ENCODE measurements at regions not wholly inside any gene's neighbourhood (a gene's known extent, or its start where the extent isn't known, plus 50 kb on each side); places are given as distances from the start of the nearest gene placed in this dataset.
"Not testable (repeated sequence)": the region's sequence is repeated elsewhere in the genome, so short reads cannot be mapped to it uniquely, and the experiment has no call there.

GRCh38 chr18:29838961-29839360 lies 1203.6 kb downstream of the DSC3 start:
- not testable (repeated sequence) for H3K4me3 ChIP-seq (ENCODE audit: insufficient read depth, low read depth, low read length); H3K36me3 ChIP-seq (replicated peaks; ENCODE audit: control insufficient read depth, insufficient read depth, low read length); H3K27me3 ChIP-seq (ENCODE audit: control insufficient read depth, insufficient read depth, low read length); DNase-seq

DNA sequence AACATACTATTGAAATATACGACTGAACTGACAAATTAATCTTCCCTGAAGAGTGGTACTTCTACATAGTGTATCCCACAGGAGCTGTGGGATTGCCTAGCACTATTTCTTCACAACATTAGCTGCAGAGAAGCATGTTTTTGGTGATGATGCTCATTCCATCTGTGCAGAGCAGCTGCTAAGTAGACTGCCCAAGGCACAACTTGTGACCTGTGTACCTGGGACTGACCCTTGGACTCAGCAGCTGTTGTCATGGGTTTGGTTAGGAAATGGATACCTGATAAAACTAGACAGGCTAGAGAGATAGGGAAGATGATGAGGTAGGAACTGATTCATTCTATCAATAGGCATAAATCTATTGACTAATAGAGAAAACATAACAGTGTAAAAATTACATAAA lies 1204.0 kb downstream of the DSC3 start:
- no peak overlapping the region for H3K4me3 ChIP-seq (ENCODE audit: insufficient read depth, low read depth, low read length)
- H3K27me3 ChIP-seq (ENCODE audit: control insufficient read depth, insufficient read depth, low read length), result no peaks in the 10 kb centered on the region
- no peaks in the 10 kb centered on the region for H3K36me3 ChIP-seq (replicated peaks; ENCODE audit: control insufficient read depth, insufficient read depth, low read length)
- DNase-seq, result no peak

DNA sequence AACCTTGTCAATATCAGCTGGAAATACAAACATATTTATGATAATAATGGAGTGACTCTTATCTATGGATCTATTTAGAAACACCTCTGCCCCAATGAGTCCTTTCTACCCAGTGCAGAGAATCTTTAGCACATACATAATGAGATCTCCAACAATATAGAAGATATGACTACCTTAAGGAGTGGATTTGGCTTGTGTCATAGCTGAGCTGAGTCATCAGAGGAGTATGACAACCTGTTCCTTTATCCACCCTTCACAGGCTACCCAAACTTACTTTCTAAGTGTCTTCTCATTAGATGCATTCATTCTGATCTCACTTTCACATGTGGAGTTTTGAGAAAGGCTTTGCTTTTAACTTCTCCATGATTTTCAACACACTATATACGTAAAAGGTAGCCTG lies 1218.9 kb downstream of the DSC3 start:
- no peaks in the 10 kb centered on the region for H3K27me3 ChIP-seq (ENCODE audit: control insufficient read depth, insufficient read depth, low read length)
- H3K4me3 ChIP-seq (ENCODE audit: insufficient read depth, low read depth, low read length), result no peak overlapping the region
- DNase-seq, result no peak

DNA sequence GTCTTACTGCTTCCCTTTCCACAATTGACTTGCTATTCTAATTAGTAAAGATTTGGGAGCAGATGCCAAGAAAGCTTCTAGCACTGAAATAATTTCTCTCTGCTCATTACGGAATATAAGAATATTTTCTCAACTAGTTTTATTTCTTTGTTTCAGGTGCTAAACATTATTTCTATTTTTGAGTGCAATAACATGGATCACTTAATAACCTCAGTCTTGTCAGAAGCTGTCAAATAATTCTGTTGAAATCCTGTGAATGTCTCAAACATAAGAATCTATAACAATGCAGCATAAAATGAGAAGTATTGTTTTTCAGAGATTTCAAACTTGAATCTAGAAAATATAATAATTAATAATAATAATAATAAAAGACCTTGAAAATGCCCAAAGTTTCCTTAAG lies 1221.0 kb downstream of the DSC3 start:
- no peak for DNase-seq
- Histone ChIP-seq H3K4me3 (ENCODE audit: insufficient read depth, low read depth, low read length) (no peak overlapping the region), H3K36me3 (replicated peaks; ENCODE audit: control insufficient read depth, insufficient read depth, low read length) (no peaks in the 10 kb centered on the region), H3K27me3 (ENCODE audit: control insufficient read depth, insufficient read depth, low read length) (no peaks in the 10 kb centered on the region)

More for the DNA sequence above, 1218.9 kb downstream of the DSC3 start:
- no peaks in the 10 kb centered on the region for H3K36me3 ChIP-seq (replicated peaks; ENCODE audit: control insufficient read depth, insufficient read depth, low read length)

DNA sequence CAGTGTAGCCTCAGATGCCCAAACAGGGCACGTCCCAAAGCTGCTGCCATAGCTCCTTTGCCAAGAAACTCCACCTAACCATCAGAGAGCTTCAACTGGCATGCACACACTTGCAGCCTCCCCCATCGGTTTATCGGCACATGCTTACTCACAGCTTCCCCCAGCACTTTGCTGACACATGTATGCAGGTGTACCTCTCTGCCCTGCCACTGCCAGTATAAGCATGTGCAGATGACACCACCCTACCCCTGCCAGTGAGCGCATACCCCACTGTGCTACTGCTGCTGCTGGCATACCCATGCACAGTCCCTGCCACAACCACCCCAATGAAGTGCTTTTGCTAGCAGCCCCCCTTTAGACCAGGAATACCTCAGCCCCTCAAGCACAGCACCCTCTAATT lies 1231.0 kb downstream of the DSC3 start:
- H3K36me3 ChIP-seq (replicated peaks; ENCODE audit: control insufficient read depth, insufficient read depth, low read length), result no peaks in the 10 kb centered on the region
- DNase-seq, result no peak
- H3K4me3 ChIP-seq (ENCODE audit: insufficient read depth, low read depth, low read length), result no peak overlapping the region
- no peaks in the 10 kb centered on the region for H3K27me3 ChIP-seq (ENCODE audit: control insufficient read depth, insufficient read depth, low read length)

- H3K4me3 ChIP-seq (ENCODE audit: insufficient read depth, low read depth, low read length), result no peak overlapping the region
- H3K27me3 ChIP-seq (ENCODE audit: control insufficient read depth, insufficient read depth, low read length), result no peaks in the 10 kb centered on the region
- no peak for DNase-seq
- no peaks in the 10 kb centered on the region for H3K36me3 ChIP-seq (replicated peaks; ENCODE audit: control insufficient read depth, insufficient read depth, low read length)
These were observed 1261.7 kb downstream of the DSC3 start for GRCh38 chr18:29780816-29781215.

DNA sequence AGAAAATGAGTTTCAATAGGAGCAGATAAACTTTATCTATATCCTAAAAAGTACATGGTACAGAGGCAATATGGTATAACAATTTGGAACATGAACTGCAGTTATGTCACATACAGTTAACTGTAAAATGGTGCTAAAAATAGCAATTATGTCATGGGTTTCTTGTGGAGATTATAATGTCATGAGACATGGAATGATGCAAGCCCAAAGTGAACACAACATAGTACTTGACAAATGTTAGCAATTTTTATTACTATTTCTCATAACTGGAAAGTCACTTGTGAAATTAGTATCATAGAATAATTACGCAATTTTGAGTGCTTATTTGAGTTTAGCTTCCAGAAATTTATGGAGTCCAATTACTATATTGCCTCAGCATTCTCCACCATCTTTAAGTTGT lies 1263.4 kb downstream of the DSC3 start:
- no peak for DNase-seq
- Histone ChIP-seq H3K27me3 (ENCODE audit: control insufficient read depth, insufficient read depth, low read length) (no peaks in the 10 kb centered on the region), H3K4me3 (ENCODE audit: insufficient read depth, low read depth, low read length) (no peak overlapping the region)

GRCh38 chr18:29753379-29753778 lies 1289.2 kb downstream of the DSC3 start:
- Histone ChIP-seq H3K4me3 (ENCODE audit: insufficient read depth, low read depth, low read length) (no peak overlapping the region), H3K27me3 (ENCODE audit: control insufficient read depth, insufficient read depth, low read length) (no peaks in the 10 kb centered on the region), H3K36me3 (replicated peaks; ENCODE audit: control insufficient read depth, insufficient read depth, low read length) (no peaks in the 10 kb centered on the region)
- no peak for DNase-seq

More for the DNA sequence above, 1263.4 kb downstream of the DSC3 start:
- no peaks in the 10 kb centered on the region for H3K36me3 ChIP-seq (replicated peaks; ENCODE audit: control insufficient read depth, insufficient read depth, low read length)

- no peak for DNase-seq
- no peaks in the 10 kb centered on the region for H3K27me3 ChIP-seq (ENCODE audit: control insufficient read depth, insufficient read depth, low read length)
- no peak overlapping the region for H3K4me3 ChIP-seq (ENCODE audit: insufficient read depth, low read depth, low read length)
- H3K36me3 ChIP-seq (replicated peaks; ENCODE audit: control insufficient read depth, insufficient read depth, low read length), result no peaks in the 10 kb centered on the region
These were observed 1292.8 kb downstream of the DSC3 start for GRCh38 chr18:29749704-29750103.

- H3K36me3 ChIP-seq (replicated peaks; ENCODE audit: control insufficient read depth, insufficient read depth, low read length), result no peaks in the 10 kb centered on the region
- no peaks in the 10 kb centered on the region for H3K27me3 ChIP-seq (ENCODE audit: control insufficient read depth, insufficient read depth, low read length)
- DNase-seq, result no peak
- no peak overlapping the region for H3K4me3 ChIP-seq (ENCODE audit: insufficient read depth, low read depth, low read length)
These were observed 1301.1 kb downstream of the DSC3 start for GRCh38 chr18:29741461-29741860.

DNA sequence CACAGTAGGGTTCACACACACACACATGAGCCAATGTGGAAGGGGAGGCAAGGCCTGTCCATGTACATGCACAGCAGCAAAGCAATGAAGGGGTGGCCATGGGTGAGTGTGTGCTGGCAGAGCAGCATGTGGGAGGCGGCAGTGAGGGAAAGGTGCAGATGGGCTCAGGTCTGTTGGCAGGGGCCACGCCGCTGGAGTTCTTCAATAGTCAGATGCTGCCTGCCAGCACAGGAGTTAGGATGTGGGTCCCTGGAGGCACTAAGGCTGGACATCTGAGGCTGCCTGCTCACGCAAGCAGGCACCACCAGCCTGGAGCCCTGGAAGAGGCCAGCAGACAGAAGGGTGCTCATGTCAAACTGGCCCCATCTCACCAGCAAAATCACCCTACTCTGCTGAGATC lies 1304.9 kb downstream of the DSC3 start:
- no peak for DNase-seq
- no peaks in the 10 kb centered on the region for H3K27me3 ChIP-seq (ENCODE audit: control insufficient read depth, insufficient read depth, low read length)
- H3K36me3 ChIP-seq (replicated peaks; ENCODE audit: control insufficient read depth, insufficient read depth, low read length), result no peaks in the 10 kb centered on the region
- no peak overlapping the region for H3K4me3 ChIP-seq (ENCODE audit: insufficient read depth, low read depth, low read length)

DNA sequence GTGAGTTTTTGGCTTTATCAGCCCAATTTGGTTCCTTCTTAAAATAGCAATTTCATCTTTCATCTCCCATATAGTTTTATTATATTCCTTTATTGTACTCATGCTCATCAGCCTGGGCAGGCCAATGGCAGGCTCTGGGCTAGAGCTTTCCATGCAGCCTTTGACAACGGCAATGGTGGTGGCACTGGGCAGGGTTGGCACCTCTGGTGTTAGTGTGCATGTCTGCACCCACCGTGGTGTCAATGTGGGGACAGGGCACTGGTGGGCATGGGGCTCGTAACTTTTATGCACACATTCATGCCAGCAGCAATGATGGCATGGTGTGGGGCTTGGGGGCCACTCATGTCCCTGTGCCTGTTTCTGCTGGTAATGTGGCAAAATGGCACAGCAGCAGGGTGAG lies 1305.4 kb downstream of the DSC3 start:
- no peaks in the 10 kb centered on the region for H3K27me3 ChIP-seq (ENCODE audit: control insufficient read depth, insufficient read depth, low read length)
- H3K4me3 ChIP-seq (ENCODE audit: insufficient read depth, low read depth, low read length), result no peak overlapping the region
- no peak for DNase-seq
- no peaks in the 10 kb centered on the region for H3K36me3 ChIP-seq (replicated peaks; ENCODE audit: control insufficient read depth, insufficient read depth, low read length)

- H3K36me3 ChIP-seq (replicated peaks; ENCODE audit: control insufficient read depth, insufficient read depth, low read length), result no peaks in the 10 kb centered on the region
- DNase-seq, result no peak
- H3K4me3 ChIP-seq (ENCODE audit: insufficient read depth, low read depth, low read length), result no peak overlapping the region
- H3K27me3 ChIP-seq (ENCODE audit: control insufficient read depth, insufficient read depth, low read length), result no peaks in the 10 kb centered on the region
These were observed 1312.5 kb downstream of the DSC3 start for GRCh38 chr18:29730073-29730472.

GRCh38 chr18:29726646-29727045 lies 1315.9 kb downstream of the DSC3 start:
- Histone ChIP-seq H3K36me3 (replicated peaks; ENCODE audit: control insufficient read depth, insufficient read depth, low read length) (no peaks in the 10 kb centered on the region), H3K27me3 (ENCODE audit: control insufficient read depth, insufficient read depth, low read length) (no peaks in the 10 kb centered on the region), H3K4me3 (ENCODE audit: insufficient read depth, low read depth, low read length) (no peak overlapping the region)
- DNase-seq, result no peak

- not testable (repeated sequence) for H3K27me3 ChIP-seq (ENCODE audit: control insufficient read depth, insufficient read depth, low read length); H3K36me3 ChIP-seq (replicated peaks; ENCODE audit: control insufficient read depth, insufficient read depth, low read length); DNase-seq; H3K4me3 ChIP-seq (ENCODE audit: insufficient read depth, low read depth, low read length)
These were observed 1319.1 kb downstream of the DSC3 start for GRCh38 chr18:29723486-29723885.

GRCh38 chr18:29715960-29716359 lies 1326.6 kb downstream of the DSC3 start:
- DNase-seq; H3K36me3 ChIP-seq (replicated peaks; ENCODE audit: control insufficient read depth, insufficient read depth, low read length); H3K27me3 ChIP-seq (ENCODE audit: control insufficient read depth, insufficient read depth, low read length); H3K4me3 ChIP-seq (ENCODE audit: insufficient read depth, low read depth, low read length): not testable (repeated sequence)

Data from H7 (cell line).